LNCAP (cell line): ENCODE measurements at regions not wholly inside any gene's neighbourhood (a gene's known extent, or its start where the extent isn't known, plus 50 kb on each side); places are given as distances from the start of the nearest gene placed in this dataset.

ENCODE experiments used
- CTCF ChIP-seq: fragments of 450-650 bp; IDR thresholded peaks from 2 replicates; pipeline ENCODE4 v1.5.1; 2017; ENCODE audit warnings: mild to moderate bottlenecking

- no peak for TF ChIP-seq CTCF
Measured at GRCh38 chr10:57890691-57891090, 377.0 kb downstream of the IPMK start.

- no peak for TF ChIP-seq CTCF
Measured at GRCh38 chr10:57884965-57885617, 382.6 kb downstream of the IPMK start.

- no peak for TF ChIP-seq CTCF
Measured at GRCh38 chr10:57884407-57884806, 383.3 kb downstream of the IPMK start.

- TF ChIP-seq CTCF, result no peak
Measured at GRCh38 chr10:57880446-57881227, 387.1 kb downstream of the IPMK start.

- no peak for TF ChIP-seq CTCF
Measured at GRCh38 chr10:57874810-57875209, 392.9 kb downstream of the IPMK start.

- no peak for TF ChIP-seq CTCF
Measured at GRCh38 chr10:57867241-57867640, 400.5 kb downstream of the IPMK start.

GRCh38 chr10:57864765-57865680, 402.7 kb downstream of the IPMK start:
- TF ChIP-seq CTCF, result no peak
